Stimulated activated naive CD4-positive, alpha-beta T cell treated with Interleukin-2 at 50 U/mL for 16 hours (primary cell): ENCODE measurements at regions not wholly inside any gene's neighbourhood (a gene's known extent, or its start where the extent isn't known, plus 50 kb on each side); places are given as distances from the start of the nearest gene placed in this dataset.
"Not testable (repeated sequence)": the region's sequence is repeated elsewhere in the genome, so short reads cannot be mapped to it uniquely, and the experiment has no call there.

Experiments used
- DNase-seq: peaks from one replicate; lab custom pipeline; 2025; lab: John Stamatoyannopoulos, UW

DNA sequence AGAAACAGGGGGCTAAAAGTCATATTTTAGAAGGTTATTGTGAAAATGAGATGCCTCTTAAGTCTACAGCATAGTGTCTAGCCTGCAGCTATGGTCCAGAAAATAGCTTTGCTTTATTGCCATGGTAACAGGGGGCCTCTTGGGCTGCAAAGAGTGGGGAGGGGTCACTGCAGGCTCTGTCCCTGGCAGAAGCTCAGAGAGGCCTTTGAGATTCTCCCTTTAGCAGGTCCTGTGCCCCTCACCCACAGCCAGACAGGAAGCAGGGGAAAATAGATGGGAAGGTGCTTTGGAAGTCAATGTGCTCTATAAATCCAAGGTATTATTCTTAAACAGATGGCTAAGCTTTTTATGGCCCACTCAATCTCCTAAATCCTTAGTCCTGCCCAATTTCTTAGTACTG is 1021.3 kb upstream of the GYPC start:
- no peak for DNase-seq

DNA sequence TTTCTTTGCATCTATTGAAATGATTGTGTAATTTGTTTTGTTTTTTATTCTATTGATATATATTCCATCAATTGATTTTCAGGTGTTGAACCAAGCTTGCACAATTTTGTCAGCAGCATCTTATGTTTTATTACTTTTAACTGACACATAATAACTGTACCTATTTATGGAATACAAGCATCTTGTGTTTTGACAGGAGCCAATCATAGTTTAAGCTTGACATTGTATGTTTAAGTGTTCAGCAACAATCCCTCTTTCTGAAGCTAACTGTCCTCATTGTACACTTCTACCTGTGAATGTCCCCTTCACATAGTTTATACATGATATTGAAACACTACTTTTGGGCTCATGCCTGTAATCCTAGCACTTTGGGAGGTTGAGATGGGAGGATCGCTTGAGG is 1017.6 kb upstream of the GYPC start:
- no peak for DNase-seq

DNA sequence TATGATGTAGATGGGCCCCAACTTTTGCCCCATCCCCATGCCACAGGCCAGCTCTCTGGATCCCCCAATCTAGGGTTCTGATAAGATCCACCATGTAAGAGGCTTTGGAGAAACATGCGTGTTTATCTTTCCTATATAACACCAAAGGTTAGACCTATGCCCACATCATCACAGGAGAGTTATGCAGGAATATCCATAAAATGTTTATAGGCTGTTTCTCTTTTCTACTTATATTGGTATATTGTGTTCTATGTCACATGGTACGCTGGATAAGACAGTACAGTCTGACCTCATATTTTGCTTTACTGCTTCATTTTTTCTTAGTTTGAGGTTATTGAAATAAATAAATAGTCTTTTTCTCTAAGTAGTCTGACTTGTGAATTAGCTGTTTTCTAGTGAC is 1013.9 kb upstream of the GYPC start:
- DNase-seq, result no peak

DNA sequence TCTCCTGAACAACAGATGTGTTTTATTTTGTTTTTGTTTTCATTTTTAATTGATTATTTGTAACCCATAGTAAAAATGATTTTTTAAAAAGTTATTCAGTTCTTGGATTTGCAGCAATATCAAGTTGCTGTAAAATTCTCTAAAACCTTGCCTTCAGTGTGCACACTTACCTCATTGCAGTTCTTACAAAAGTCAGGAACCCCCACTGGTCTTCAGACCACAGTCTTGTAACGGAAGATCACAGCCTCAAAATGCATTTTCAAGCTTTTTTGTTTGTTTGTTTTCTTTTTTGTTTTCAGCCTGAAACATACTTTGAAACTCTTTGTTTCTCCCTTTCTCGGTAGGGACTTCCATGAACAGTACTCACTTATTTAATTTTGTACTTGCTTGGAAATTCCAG is 1012.8 kb upstream of the GYPC start:
- no peak for DNase-seq

DNA sequence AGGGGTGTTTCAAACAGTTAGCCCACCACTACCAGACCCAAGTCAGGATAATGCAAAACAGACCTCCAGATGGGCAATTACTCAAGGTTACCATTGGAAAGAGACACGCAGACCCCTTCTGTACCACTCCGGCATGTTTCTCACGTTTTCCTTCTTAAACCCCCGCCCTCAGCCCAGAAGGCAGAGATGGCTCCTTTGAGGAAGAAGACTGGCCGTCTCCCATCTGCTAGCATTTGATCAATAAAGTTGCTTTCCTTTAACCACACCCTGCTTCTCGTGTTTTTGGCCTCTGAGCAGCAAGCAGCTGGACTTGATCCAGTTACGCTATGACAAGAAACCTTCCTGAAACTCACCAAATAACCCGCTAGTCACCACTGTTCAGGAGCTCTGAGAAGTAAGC is 1012.4 kb upstream of the GYPC start:
- DNase-seq, result no peak

DNA sequence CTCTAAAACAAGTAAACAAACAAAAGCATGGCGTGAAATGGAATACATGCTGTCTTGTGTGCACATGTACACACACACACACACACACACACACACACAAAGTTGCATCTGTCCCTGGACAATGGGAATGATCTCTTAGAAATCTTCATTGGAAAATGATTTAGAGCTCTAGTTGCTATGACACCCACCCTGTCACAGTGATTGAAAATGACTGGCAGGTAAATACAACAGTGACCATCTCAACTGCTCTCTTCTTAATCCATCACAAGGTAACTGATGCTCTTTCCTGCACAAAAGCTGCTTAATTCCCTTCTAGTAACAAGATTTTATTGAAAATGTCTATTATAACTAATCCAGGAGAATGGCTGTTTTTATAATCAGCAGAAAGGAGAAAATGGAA is 1011.7 kb upstream of the GYPC start:
- no peak for DNase-seq

DNA sequence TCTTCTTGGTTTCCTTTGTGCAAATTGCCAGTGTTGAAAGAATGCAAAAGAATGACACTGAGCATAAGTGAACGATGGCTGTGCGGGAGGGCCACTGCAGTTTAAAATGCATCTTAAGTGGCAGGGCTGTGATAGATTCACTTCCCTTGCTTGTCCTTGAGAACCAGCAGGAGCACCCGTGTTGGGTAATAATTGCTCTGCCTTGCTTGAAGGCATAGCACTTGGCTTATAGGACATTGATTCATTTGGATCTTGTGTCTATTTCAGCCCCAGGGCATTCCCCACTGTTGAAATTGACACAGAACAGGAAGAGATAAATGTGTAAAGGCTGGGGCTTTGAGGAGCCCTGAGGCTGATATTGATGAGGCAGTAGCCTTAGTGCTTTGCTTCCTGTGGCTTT is 1003.7 kb upstream of the GYPC start:
- DNase-seq, result no peak

DNA sequence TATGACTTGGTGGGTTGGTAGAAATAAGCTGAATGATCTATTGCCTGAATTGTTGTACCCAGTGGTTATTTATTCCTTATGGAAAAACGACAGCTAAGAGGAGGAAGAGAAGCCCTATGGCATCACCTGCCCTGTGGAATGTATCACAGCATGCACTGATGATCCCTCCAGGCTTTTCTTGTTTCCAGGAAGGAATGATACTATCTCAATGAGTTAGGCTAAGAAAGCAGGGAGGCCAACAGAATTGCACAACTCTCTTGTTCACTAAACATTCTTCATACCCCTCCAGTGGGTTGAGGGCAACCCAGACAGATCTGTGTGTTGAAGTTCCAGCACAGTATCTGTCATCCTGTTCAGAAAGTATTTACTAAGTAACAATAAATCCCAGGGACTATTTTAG is 1001.7 kb upstream of the GYPC start:
- no peak for DNase-seq

DNA sequence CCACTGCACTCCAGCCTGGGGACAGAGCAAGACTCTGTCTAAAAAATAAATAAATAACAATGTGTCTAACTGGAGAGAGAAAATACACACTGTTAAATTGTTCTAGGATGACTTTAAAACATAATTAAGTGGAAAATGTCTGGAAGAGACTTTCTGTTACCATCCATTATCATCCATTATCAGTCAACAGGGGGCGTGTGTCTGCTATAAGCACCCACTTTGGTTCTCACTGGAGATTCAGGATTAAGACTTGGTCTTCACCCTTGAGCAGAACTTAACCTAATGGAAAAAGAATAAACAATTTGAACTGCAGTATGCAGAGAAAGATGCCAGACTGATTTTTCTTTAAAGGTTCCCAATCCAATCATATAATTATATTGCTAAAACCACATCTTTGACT is 999.8 kb upstream of the GYPC start:
- no peak for DNase-seq

DNA sequence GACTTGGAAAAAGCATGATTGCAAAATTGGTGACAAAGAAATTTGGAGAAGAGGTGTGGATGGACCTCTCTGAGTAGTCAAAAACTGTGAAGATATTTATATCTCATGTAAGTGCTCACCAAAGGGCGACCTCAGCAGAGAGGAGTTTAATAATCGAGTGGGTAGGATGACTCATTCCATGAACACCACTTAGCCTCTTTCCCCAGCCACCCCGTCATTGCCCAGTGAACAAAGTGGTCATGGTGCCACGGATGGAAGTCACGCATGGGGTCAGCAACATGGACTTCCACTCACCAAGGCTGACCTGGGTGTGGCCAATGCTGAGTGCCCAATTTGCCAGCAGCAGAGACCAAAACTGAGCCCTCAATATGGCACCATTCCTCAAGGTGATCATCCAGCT is 997.4 kb upstream of the GYPC start:
- DNase-seq, result no peak

DNA sequence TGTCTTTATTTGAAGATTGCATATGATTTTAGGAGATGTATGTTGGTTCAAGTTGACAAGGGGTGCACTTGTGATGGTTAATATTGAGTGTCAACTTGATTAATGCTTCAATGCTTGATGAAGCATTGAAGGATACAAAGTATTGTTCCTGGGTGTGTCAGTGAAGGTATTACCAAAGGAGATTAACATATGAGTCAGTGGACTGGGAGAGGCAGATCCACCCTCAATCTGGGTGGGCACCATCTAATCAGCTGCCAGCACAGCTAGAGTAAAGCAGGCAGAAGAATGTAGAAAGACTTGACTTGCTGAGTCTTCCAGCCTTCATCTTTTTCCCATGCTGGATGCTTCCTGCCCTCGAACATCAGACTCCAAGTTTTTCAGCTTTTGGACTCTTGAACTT is 995.6 kb upstream of the GYPC start:
- DNase-seq, result not testable (repeated sequence)

DNA sequence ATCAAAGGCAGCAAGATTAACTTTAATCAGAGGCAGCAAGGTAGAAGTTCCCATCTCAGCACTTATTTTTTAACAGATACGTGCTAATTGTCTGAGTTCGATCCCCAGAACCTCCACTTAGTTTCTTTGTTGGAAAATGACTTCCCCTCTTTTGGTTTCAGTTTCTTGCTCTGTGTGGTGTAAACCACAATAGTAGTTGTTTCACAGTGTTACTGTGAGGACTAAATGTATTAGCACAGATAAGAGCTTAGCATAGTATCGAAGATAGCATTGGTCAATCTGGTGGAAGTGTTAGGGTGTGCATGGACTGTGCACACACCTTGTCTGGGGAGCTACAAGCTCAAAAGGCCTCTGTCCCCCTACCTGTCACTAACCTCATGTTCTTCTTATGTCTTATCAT is 988.3 kb upstream of the GYPC start:
- no peak for DNase-seq

DNA sequence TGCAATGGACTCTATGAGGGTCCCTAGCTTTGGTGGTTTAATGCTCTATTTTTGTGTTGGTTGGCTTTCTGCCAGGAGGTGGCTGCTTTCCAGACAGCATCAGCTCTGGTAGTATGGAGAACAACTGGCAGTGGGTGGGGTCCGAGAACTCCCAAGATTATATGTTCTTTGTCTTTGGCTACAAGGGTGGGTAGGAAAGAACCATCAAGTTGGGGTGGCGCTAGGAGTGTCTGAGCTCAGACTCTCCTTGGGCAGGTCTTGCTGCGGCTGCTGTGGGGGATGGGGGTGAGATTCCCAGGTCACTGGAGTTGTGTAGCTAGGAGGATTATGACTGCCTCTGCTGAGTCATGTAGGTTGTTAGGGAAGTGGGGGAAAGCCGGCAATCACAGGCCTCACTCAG is 976.1 kb upstream of the GYPC start:
- no peak for DNase-seq

DNA sequence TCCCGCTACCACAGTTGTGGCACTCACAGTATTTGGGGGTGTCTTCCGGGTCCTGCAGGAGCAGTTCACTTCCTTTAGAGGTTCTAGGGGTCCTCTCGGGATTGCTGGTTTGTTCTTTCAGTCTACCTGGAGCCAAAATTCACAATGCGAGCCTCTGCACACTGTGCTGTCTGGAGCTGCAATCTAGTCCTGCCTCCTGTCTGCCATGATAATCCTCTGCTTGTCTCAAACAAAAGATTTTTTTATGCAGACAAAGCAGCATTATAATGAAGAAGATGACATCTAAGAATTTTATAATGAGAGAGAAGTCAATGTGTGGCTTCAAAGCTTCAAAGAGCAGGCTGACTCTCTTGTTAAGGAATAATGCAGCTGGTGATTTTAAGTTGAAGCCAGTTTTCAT is 975.1 kb upstream of the GYPC start:
- DNase-seq, result no peak

DNA sequence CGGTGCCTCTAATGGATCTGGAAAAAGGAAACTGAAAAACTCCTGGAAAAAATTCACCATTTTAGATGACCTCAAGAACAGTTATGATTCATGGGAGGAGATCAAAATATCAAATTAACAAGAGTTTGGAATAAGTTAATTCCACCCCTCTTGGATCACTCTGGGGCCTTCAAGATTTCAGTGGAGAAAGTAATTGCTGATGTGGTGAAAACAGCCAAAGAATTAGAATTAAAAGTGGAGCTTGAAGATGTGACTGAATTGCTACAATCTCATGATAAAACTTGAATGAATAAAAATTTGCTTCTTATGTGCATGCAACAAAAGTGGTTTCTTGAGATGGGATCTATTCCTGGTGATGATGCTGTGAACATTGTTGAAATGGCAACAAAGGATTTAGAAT is 974.4 kb upstream of the GYPC start:
- no peak for DNase-seq

DNA sequence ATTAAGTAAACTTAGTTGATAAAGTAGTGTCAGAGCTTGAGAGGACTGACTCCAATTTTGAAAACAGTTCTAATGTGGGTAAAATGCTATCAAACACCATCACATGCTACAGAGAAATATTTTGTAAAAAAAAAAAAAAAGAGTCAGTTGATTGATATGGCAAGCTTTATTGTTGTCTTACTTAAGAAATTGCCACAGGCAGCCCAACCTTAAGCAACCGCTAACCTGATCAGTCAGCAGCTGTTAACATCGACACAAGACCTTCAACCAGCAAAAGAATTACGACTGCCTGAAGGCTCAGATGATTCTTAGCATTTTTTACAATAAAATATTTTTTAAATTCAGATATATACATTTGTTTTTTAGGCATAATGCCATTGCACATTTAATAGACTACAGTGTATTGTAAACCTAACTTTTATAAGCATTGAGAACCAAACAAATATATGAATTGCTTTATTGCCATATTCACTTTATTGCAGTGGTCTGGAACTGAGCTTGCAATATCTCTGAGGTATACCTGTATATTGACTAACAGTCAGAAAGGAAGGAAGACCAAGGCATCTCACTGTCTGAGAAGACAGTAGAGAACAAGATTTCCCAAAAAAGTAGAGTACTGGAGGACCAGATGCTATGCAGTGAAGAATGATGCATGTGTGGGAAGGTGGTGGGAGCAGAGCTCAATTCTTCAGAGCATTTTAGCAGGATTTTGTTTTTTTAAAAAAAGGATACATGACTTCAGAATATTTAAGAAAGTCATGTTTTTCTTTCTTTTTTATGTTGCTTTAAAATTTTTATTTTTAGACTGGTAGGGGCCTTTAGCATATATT is 973.8 kb upstream of the GYPC start:
- no peak for DNase-seq

DNA sequence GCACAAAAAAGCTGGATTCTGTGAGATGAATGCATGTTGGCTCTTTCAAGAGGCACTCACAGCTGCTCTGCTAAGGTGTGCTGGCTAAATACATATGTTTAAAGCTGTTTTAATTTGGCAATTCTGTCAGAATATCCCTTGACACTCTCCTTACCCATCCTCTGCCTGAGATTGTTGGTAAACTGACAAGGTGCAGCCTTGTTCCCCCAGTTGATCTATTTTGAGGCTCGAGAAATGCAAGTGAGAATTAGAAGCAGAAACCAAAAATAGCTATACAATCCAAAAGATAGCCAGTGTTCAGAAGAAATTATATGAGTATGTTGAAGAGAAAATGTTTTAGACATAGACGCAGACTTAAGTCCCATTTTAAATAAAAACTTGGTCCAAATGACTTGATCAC is 971.7 kb upstream of the GYPC start:
- DNase-seq, result no peak

DNA sequence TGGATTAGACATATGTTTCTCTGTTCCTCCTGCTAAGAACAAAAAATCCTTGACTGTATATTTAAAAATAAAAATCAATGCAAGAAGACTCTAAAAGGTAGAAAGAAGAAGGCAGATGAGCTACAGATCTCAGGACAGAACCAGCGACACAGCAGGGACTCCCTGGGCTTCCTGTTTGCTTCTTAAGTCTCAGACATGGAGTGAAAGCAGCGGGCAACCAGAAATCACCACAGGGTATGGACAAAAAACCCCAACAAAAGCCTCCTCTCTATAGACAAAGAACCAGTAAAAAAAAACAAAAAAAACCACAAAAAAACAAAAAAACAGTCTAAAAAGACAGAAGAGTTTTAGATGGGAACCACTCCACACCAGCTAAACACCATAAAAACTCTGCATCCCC is 971.0 kb upstream of the GYPC start:
- DNase-seq, result no peak

DNA sequence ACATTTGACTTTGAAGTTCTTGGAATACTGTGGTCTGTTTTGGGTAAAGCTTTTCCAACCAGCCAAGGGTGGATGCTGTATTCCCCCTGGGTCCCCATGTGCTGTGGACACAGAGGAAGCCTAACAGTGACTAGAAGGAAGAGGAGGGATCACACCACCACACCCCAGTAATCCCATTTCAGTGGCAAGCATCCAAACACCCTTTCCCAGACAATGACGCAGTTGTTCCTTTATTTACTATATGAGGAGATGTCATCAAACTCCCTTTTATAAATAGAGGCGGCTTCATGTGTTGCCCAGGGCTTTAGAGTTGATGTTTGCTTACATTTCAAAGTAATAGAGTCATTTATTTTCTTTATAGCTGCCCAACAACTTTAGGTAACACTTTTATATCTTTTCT is 959.4 kb upstream of the GYPC start:
- no peak for DNase-seq

DNA sequence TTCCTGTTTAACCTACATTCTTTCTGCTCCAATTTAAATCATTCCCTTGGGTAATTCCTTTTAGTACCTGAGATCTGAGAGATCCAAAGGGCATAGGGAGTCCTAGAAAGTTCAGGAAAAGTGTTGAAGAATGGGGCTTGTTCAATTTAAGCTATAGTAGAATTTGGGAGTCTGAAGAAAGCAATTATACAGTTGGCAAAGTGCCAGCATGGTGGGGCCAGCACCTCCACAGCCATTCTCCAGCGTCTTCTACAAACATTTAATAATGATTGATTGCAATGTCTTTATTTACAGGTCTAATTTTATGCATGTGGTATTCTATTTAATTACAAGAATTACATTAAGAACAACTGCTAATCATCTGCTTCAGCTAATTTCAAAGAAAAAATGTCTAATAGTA is 957.7 kb upstream of the GYPC start:
- no peak for DNase-seq

DNA sequence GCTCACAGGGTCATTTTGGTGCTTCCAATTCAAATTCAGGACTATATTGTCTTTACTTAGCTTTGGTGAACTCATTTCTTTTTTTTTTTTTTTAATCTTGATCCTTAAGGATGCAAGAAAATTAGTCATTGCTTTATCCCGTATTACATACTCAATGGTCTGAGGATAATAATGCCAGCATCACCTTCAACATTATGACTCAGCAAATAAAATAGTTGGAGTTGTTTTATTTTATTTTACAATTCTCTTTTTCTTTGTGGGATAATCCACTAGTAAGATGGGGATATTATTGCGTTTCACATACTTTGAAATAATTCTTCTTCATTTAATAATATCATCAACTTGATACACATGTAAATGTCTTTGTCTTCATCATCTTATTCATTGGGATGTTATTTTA is 954.9 kb upstream of the GYPC start:
- DNase-seq, result no peak

DNA sequence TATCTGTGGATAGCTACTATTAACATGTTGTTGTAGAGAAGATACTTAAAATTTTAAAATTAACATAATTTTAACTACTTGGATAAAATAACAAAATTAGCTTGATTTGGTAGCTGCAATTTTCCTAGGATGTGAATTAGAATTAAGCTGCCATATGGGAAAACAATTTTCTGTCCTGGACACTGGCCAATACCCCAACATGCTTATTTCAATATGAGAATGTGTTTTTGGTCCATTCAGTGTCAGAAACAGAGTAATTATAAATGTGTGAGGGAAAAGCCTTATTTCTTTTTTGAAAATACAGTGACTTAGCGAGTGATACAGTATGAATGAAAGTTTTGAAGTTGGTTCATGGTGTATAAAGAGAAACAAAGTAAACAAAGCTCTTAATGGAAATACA is 948.3 kb upstream of the GYPC start:
- no peak for DNase-seq

DNA sequence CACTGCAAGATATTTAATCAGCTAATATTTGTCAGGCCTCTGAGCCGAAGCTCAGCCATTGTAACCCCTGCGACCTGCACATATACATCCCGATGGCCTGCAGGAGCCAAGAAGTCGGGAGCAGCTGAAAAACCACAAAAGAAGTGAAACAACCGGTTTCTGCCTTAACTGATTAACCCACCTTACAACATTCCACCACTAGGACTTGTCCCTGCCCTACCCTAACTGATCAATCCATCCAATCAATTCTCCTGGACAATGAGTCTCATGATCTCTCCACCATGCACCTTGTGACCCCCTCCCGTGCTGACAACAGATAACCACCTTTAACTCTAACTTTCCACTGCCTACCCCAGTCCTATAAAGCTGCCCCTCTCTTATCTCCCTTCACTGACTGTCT is 945.4 kb upstream of the GYPC start:
- DNase-seq, result no peak

DNA sequence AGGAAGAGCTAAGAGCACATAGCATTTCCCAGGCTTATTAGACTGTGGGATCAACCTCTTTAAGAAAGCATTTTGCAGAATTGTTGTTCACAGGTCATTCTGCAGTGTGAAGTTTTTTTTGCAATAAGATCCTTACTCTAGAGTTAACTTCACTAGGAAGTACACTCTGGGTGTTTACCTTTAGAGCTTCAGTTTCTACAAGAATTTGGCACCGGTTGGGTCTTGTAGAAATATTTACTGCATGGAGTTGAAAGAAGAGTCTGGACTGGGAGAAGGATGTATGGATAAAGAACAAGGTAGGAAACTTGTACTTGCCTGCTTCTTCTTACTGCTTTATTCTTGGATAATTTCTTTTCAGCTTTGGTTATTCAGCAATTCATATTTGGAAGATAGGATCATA is 944.9 kb upstream of the GYPC start:
- DNase-seq, result no peak

DNA sequence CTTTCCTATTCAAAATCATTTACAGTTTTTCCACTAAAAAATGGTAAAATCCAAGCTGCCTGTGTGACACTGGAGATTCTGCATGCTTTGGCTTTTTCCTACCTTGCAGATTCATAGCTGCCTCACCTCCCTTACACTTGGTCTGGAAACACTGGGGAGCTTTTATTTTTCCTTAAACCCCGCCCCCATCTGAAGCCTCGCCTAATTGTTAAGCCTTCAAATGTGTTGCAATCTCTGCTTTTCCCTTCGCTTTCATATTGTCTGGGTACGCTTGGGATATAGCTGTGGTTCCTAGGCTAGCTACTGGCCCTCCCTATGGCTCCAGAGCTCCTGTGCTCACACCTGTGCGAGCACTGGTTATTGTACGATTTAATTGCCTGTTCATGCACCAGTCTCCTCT is 942.4 kb upstream of the GYPC start:
- no peak for DNase-seq
